NT2/D1 (cell line): ENCODE measurements at regions not wholly inside any gene's neighbourhood (a gene's known extent, or its start where the extent isn't known, plus 50 kb on each side); places are given as distances from the start of the nearest gene placed in this dataset.

Experiments used
- SUZ12 ChIP-seq: IDR thresholded peaks from 2 replicates; pipeline ENCODE4 v1.6.1; 2011; ENCODE audit not compliant: insufficient read length, insufficient read depth; ENCODE audit errors: extremely low read depth
- YY1 ChIP-seq: IDR thresholded peaks from 2 replicates; pipeline ENCODE4 v1.6.1; 2011; ENCODE audit not compliant: insufficient read length, insufficient read depth
- ZNF274 ChIP-seq: IDR thresholded peaks from 2 replicates; pipeline ENCODE4 v1.6.1; 2011; ENCODE audit warnings: mild to moderate bottlenecking, low read depth, low read length

GRCh38 chr2:195503208-195503607 is 153.8 kb upstream of the SLC39A10 start:
- TF ChIP-seq SUZ12 (no peak), ZNF274 (no peak), YY1 (no peak)
